HepG2 (cell line): ENCODE measurements at regions not wholly inside any gene's neighbourhood (a gene's known extent, or its start where the extent isn't known, plus 50 kb on each side); places are given as distances from the start of the nearest gene placed in this dataset.

Source experiments
- ATF7 ChIP-seq, 2 experiments: fragments of 450-650 bp in 1 of 2; sonication (generic) in 1 of 2; formaldehyde crosslinking in 1 of 2; IDR thresholded peaks; 2 replicates each; pipeline versions ENCODE4 v1.4.0 to v1.6.1; 2016 to 2020; ENCODE audit warnings: antibody characterized with exemption in 1 of 2, mild to moderate bottlenecking in 1 of 2, missing genetic modification reagents in 1 of 2
- ISX ChIP-seq: sonication (generic); formaldehyde crosslinking; conservative IDR thresholded peaks from 2 replicates; pipeline ENCODE4 v1.5.0; 2020; ENCODE audit warnings: missing genetic modification reagents

GRCh38 chr12:90290980-90291975, 582.6 kb upstream of the ATP2B1 start:
- TF ChIP-seq ATF7 (IDR thresholded peaks at IDR 0.05) (no peak), ATF7 (CRISPR knock-in tag; IDR thresholded peaks at IDR 0.05) (no peak), ISX (CRISPR knock-in tag) (no peak)
